HAP-1 (cell line): ENCODE measurements at regions not wholly inside any gene's neighbourhood (a gene's known extent, or its start where the extent isn't known, plus 50 kb on each side); places are given as distances from the start of the nearest gene placed in this dataset.
"Not testable (repeated sequence)": the region's sequence is repeated elsewhere in the genome, so short reads cannot be mapped to it uniquely, and the experiment has no call there.

Source experiments
- DNase-seq, 2 experiments: peaks; one replicate each; pipeline ENCODE4 v3.0.0-alpha.2; 2016 to 2020; ENCODE audit warnings: low spot score in 2 of 2
- H3K27me3 ChIP-seq: fragments of 250-450 bp; sonication (Bioruptor Pico); 2 replicates; pipeline ENCODE4 v1.5.1; 2020; ENCODE audit warnings: low read depth, mild to moderate bottlenecking, moderate library complexity
- H3K36me3 ChIP-seq: fragments of 250-450 bp; sonication (Bioruptor Pico); replicated peaks from 2 replicates; pipeline ENCODE4 v1.5.1; 2020; ENCODE audit warnings: mild to moderate bottlenecking
- H3K4me1 ChIP-seq: fragments of 250-450 bp; sonication (Bioruptor Pico); 2 replicates; pipeline ENCODE4 v1.5.1; 2020; ENCODE audit warnings: mild to moderate bottlenecking
- H3K4me3 ChIP-seq: fragments of 250-450 bp; sonication (Bioruptor Pico); 2 replicates; pipeline ENCODE4 v1.5.1; 2020; ENCODE audit warnings: mild to moderate bottlenecking, moderate library complexity
- H3K9me3 ChIP-seq: fragments of 250-450 bp; sonication (Bioruptor Pico); 2 replicates; pipeline ENCODE4 v1.5.1; 2020; ENCODE audit warnings: mild to moderate bottlenecking, moderate library complexity
- in situ Hi-C: fragments of 300-500 bp; cut with MboI; formaldehyde crosslinking; loops from 3 replicates; pipeline ENCODE4 v1.14.3; 2020; ENCODE audit warnings: low sequenced_read_pairs, inconsistent platforms, mixed read lengths

GRCh38 chr20:29881107-29881506 is 1376.4 kb upstream of the DEFB115 start:
- H3K9me3 ChIP-seq, H3K27me3 ChIP-seq, DNase-seq, H3K4me3 ChIP-seq, in situ Hi-C loops, H3K4me1 ChIP-seq, H3K36me3 ChIP-seq: not testable (repeated sequence)

- not testable (repeated sequence) for H3K9me3 ChIP-seq, H3K4me3 ChIP-seq
- DNase-seq, result peak in 1 of 2 experiments; percentile 69
These were observed 1373.8 kb upstream of the DEFB115 start for GRCh38 chr20:29883514-29884219.

GRCh38 chr20:29884322-29884721 is 1373.1 kb upstream of the DEFB115 start:
- H3K36me3 ChIP-seq, H3K27me3 ChIP-seq, H3K4me1 ChIP-seq, H3K9me3 ChIP-seq, in situ Hi-C loops, H3K4me3 ChIP-seq: not testable (repeated sequence)
- peak; percentile 79 to 80 for DNase-seq

More at GRCh38 chr20:29883514-29884219, 1373.8 kb upstream of the DEFB115 start:
- H3K4me1 ChIP-seq, H3K36me3 ChIP-seq, H3K27me3 ChIP-seq, in situ Hi-C loops: not testable (repeated sequence)

- H3K4me1 ChIP-seq, H3K9me3 ChIP-seq, in situ Hi-C loops, DNase-seq, H3K36me3 ChIP-seq, H3K27me3 ChIP-seq, H3K4me3 ChIP-seq: not testable (repeated sequence)
These were observed 1371.9 kb upstream of the DEFB115 start for GRCh38 chr20:29885282-29886185.

- H3K4me1 ChIP-seq, H3K36me3 ChIP-seq, DNase-seq, H3K4me3 ChIP-seq, H3K9me3 ChIP-seq, H3K27me3 ChIP-seq, in situ Hi-C loops: not testable (repeated sequence)
These were observed 1365.9 kb upstream of the DEFB115 start for GRCh38 chr20:29891555-29891954.
